ENCODE measurements at regions not wholly inside any gene's neighbourhood (a gene's known extent, or its start where the extent isn't known, plus 50 kb on each side); places are given as distances from the start of the nearest gene placed in this dataset.

GRCh38 chr9:12056874-12057273 is 636.3 kb upstream of the TYRP1 start:
- ChIA-PET POLR2A (no interaction called here), CTCF (no interaction called here)
- Histone ChIP-seq H3K4me1 (ENCODE audit: control insufficient read depth, extremely low read depth, insufficient read depth, low read length) (no peaks in the 10 kb centered on the region), H3K9me1 (replicated peaks; ENCODE audit: control insufficient read depth, extremely low read depth, insufficient read depth, low read length) (no peaks in the 10 kb centered on the region), H4K20me1 (replicated peaks; ENCODE audit: control insufficient read depth, extremely low read depth, insufficient read depth, low read length) (no peaks in the 10 kb centered on the region), H3K79me2 (ENCODE audit: control insufficient read depth, insufficient read depth, low read length) (no peaks in the 10 kb centered on the region), H3K9me3 (replicated peaks; ENCODE audit: control insufficient read depth, insufficient read depth, low read length) (peaks cover 2% of the 10 kb centered on the region), H3K27me3 (ENCODE audit: control insufficient read depth in 2 of 2, insufficient read depth in 2 of 2, low read length in 2 of 2) (no peaks in the 10 kb centered on the region), H3K4me3 (replicated peaks in 1 of 3; ENCODE audit: insufficient read depth in 1 of 3, low read depth in 1 of 3, low read length in 3 of 3) (no peak overlapping the region), H3K36me3 (ENCODE audit: control insufficient read depth in 2 of 2, extremely low read depth in 1 of 2, insufficient read depth in 2 of 2, low read length in 2 of 2) (no peaks in the 10 kb centered on the region), H3K27ac (ENCODE audit: insufficient read depth, low read depth, low read length) (no peak overlapping the region), H2AFZ (ENCODE audit: low read depth, low read length) (no peak overlapping the region), H3K9ac (replicated peaks; ENCODE audit: extremely low read depth, insufficient read depth, low read length) (no peak overlapping the region), H3K4me2 (ENCODE audit: insufficient read depth, low read length) (no peak overlapping the region)
- FAIRE-seq = no peak
- TF ChIP-seq JUN (IDR thresholded peaks at IDR 0.05; ENCODE audit: borderline replicate concordance, insufficient read depth, insufficient read length, low read depth) (no peak), POLR2AphosphoS5 (IDR thresholded peaks at IDR 0.05; ENCODE audit: insufficient read depth, low read depth, low read length) (no peak), EZH2 (IDR thresholded peaks at IDR 0.05; ENCODE audit: borderline replicate concordance, low read depth, low read length, severe bottlenecking) (no peak), GATA2 (IDR thresholded peaks at IDR 0.05; ENCODE audit: insufficient read depth, insufficient read length, low read depth, low read length) (no peak), POLR2A (IDR thresholded peaks at IDR 0.05; ENCODE audit: low read depth, low read length) (no peak), MYC (IDR thresholded peaks at IDR 0.05; ENCODE audit: low read depth, low read length) (no peak), MAX (IDR thresholded peaks at IDR 0.05; ENCODE audit: insufficient read depth, insufficient read length) (no peak), CTCF (IDR thresholded peaks at IDR 0.05; ENCODE audit: extremely low read depth in 1 of 2, insufficient read depth in 1 of 2, low read depth in 1 of 2, low read length in 2 of 2) (no peak), FOS (IDR thresholded peaks at IDR 0.05; ENCODE audit: borderline replicate concordance, insufficient read depth, low read length) (no peak)
- DNase-seq (ENCODE audit: low read depth, low spot score) = no peak
- intact Hi-C loops (cut with micrococcal nuclease) = no loop called here
- BruUV-seq (replicated peaks) = no TSS peak
- dilution Hi-C loops (cut with MboI; ENCODE audit: extremely low pct_ligation_motif_present, low sequenced_read_pairs) = no loop called here
